ENCODE measurements at regions not wholly inside any gene's neighbourhood (a gene's known extent, or its start where the extent isn't known, plus 50 kb on each side); places are given as distances from the start of the nearest gene placed in this dataset.

GRCh38 chr13:97660594-97661260, 226.8 kb downstream of the RAP2A start:
- TF ChIP-seq CREB1 (CRISPR knock-in tag; IDR thresholded peaks at IDR 0.05) (no peak), CTCF (IDR thresholded peaks at IDR 0.05) (no peak), SP1 (CRISPR knock-in tag; conservative IDR thresholded peaks at IDR 0.05) (no peak), ATF3 (CRISPR knock-in tag; conservative IDR thresholded peaks at IDR 0.05) (no peak)
